WTC11 (cell line): ENCODE measurements at regions not wholly inside any gene's neighbourhood (a gene's known extent, or its start where the extent isn't known, plus 50 kb on each side); places are given as distances from the start of the nearest gene placed in this dataset.

Experiments used
- ATAC-seq: fragments of 200-7000 bp; cut with Tn5 transposase; 2 replicates; pipeline ENCODE4 v1.10.0; 2021; ENCODE audit warnings: mild to moderate bottlenecking, moderate library complexity
- CTCF ChIA-PET: fragments of 300-600 bp; sonication (Branson Sonifier 250); formaldehyde crosslinking; loops from one replicate; lab custom pipeline; 2021; ENCODE audit warnings: antibody characterized with exemption; lab: Charles Lee
- POLR2A ChIA-PET: fragments of 350-600 bp; sonication (Branson Sonifier 250); formaldehyde crosslinking; loops from one replicate; lab custom pipeline; 2021; ENCODE audit warnings: antibody characterized with exemption; lab: Charles Lee
- DNase-seq: peaks from one replicate; pipeline ENCODE4 v3.0.0; 2021; ENCODE audit warnings: low spot score
- H3K27ac Mint-ChIP-seq: 2 replicates; pipeline ENCODE4 v1.8.0; 2021; ENCODE audit warnings: mixed read lengths
- H3K27me3 Mint-ChIP-seq: 2 replicates; pipeline ENCODE4 v1.8.0; 2021; ENCODE audit warnings: low read depth, mild to moderate bottlenecking, moderate library complexity, mixed read lengths
- H3K36me3 Mint-ChIP-seq: 2 replicates; pipeline ENCODE4 v1.8.0; 2021; ENCODE audit warnings: mixed read lengths
- H3K4me1 Mint-ChIP-seq: 2 replicates; pipeline ENCODE4 v1.8.0; 2022; ENCODE audit warnings: mixed read lengths
- H3K4me3 Mint-ChIP-seq: 2 replicates; pipeline ENCODE4 v1.8.0; 2021; ENCODE audit warnings: mild to moderate bottlenecking, moderate library complexity, mixed read lengths
- H3K9me3 Mint-ChIP-seq: 2 replicates; pipeline ENCODE4 v1.8.0; 2021; ENCODE audit warnings: mixed read lengths
- AFF4 ChIP-seq: sonication (generic); formaldehyde crosslinking; IDR thresholded peaks from 2 replicates; pipeline ENCODE4 v1.8.1; 2023; ENCODE audit warnings: mild to moderate bottlenecking, missing genetic modification reagents, borderline replicate concordance
- ATF1 ChIP-seq: sonication (generic); formaldehyde crosslinking; IDR thresholded peaks from 2 replicates; pipeline ENCODE4 v1.8.1; 2023; ENCODE audit warnings: mild to moderate bottlenecking, moderate library complexity, missing genetic modification reagents
- CREB1 ChIP-seq: sonication (generic); formaldehyde crosslinking; IDR thresholded peaks from 2 replicates; pipeline ENCODE4 v1.8.0; 2023; ENCODE audit warnings: mild to moderate bottlenecking, missing genetic modification reagents
- ELF4 ChIP-seq: sonication (generic); formaldehyde crosslinking; IDR thresholded peaks from 2 replicates; pipeline ENCODE4 v1.8.1; 2022; ENCODE audit warnings: low read depth, mild to moderate bottlenecking, moderate library complexity, missing genetic modification reagents
- EMX1 ChIP-seq: fragments of 250-450 bp; sonication (Bioruptor Pico); IDR thresholded peaks from 2 replicates; pipeline ENCODE4 v1.8.0; 2021; ENCODE audit warnings: mild to moderate bottlenecking
- ETV6 ChIP-seq: sonication (generic); formaldehyde crosslinking; IDR thresholded peaks from 2 replicates; pipeline ENCODE4 v1.8.1; 2022; ENCODE audit warnings: mild to moderate bottlenecking, missing genetic modification reagents
- FOXJ3 ChIP-seq: sonication (generic); formaldehyde crosslinking; IDR thresholded peaks from 2 replicates; pipeline ENCODE4 v1.9.0; 2021; ENCODE audit warnings: missing genetic modification reagents, mild to moderate bottlenecking, borderline replicate concordance
- HMGA2 ChIP-seq: fragments of 250-450 bp; sonication (Bioruptor Pico); IDR thresholded peaks from 2 replicates; pipeline ENCODE4 v1.4.0; 2021; ENCODE audit warnings: mild to moderate bottlenecking, moderate library complexity
- MXD4 ChIP-seq: fragments of 250-450 bp; sonication (Bioruptor Pico); IDR thresholded peaks from 2 replicates; pipeline ENCODE4 v1.8.0; 2021; ENCODE audit warnings: mild to moderate bottlenecking, moderate library complexity, borderline replicate concordance
- PREB ChIP-seq: sonication (generic); formaldehyde crosslinking; IDR thresholded peaks from 2 replicates; pipeline ENCODE4 v1.8.1; 2022; ENCODE audit warnings: mild to moderate bottlenecking, missing genetic modification reagents, moderate library complexity, borderline replicate concordance
- TCF7 ChIP-seq: sonication (generic); formaldehyde crosslinking; IDR thresholded peaks from 2 replicates; pipeline ENCODE4 v1.8.0; 2022; ENCODE audit warnings: mild to moderate bottlenecking, low read depth, missing genetic modification reagents, moderate library complexity
- TEAD1 ChIP-seq: sonication (generic); formaldehyde crosslinking; IDR thresholded peaks from 2 replicates; pipeline ENCODE4 v1.8.0; 2022; ENCODE audit warnings: mild to moderate bottlenecking, missing genetic modification reagents
- ZNF138 ChIP-seq: sonication (generic); formaldehyde crosslinking; conservative IDR thresholded peaks from 2 replicates; pipeline ENCODE4 v1.8.1; 2022; ENCODE audit warnings: mild to moderate bottlenecking, moderate library complexity, missing genetic modification reagents
- TF ChIP-seq, protein P1 (sequence below): sonication (generic); formaldehyde crosslinking; IDR thresholded peaks from 2 replicates; pipeline ENCODE4 v1.8.0; 2023; ENCODE audit warnings: mild to moderate bottlenecking, missing genetic modification reagents
- TF ChIP-seq, protein P2 (sequence below): sonication (generic); formaldehyde crosslinking; IDR thresholded peaks from 2 replicates; pipeline ENCODE4 v1.8.0; 2023; ENCODE audit warnings: missing genetic modification reagents, mild to moderate bottlenecking, borderline replicate concordance
- TF ChIP-seq, protein P3 (sequence below): sonication (generic); formaldehyde crosslinking; IDR thresholded peaks from 2 replicates; pipeline ENCODE4 v1.8.1; 2023; ENCODE audit warnings: mild to moderate bottlenecking, missing genetic modification reagents, moderate library complexity

GRCh38 chr6:164122109-164122508, 707.6 kb downstream of the QKI start:
- DNase-seq (no peak), ATAC-seq (no peak)
- H3K4me1 Mint-ChIP-seq = peaks cover 9% of the 10 kb centered on the region
- H3K4me3 Mint-ChIP-seq = no peak overlapping the region
- TF ChIP-seq, protein P1, sequence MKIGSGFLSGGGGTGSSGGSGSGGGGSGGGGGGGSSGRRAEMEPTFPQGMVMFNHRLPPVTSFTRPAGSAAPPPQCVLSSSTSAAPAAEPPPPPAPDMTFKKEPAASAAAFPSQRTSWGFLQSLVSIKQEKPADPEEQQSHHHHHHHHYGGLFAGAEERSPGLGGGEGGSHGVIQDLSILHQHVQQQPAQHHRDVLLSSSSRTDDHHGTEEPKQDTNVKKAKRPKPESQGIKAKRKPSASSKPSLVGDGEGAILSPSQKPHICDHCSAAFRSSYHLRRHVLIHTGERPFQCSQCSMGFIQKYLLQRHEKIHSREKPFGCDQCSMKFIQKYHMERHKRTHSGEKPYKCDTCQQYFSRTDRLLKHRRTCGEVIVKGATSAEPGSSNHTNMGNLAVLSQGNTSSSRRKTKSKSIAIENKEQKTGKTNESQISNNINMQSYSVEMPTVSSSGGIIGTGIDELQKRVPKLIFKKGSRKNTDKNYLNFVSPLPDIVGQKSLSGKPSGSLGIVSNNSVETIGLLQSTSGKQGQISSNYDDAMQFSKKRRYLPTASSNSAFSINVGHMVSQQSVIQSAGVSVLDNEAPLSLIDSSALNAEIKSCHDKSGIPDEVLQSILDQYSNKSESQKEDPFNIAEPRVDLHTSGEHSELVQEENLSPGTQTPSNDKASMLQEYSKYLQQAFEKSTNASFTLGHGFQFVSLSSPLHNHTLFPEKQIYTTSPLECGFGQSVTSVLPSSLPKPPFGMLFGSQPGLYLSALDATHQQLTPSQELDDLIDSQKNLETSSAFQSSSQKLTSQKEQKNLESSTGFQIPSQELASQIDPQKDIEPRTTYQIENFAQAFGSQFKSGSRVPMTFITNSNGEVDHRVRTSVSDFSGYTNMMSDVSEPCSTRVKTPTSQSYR (CRISPR knock-in tag) = no peak
- TF ChIP-seq AFF4 = no peak
- no peak for TF ChIP-seq HMGA2
- no peak for TF ChIP-seq ZNF138 (CRISPR knock-in tag)
- TF ChIP-seq ATF1 (CRISPR knock-in tag) = no peak
- no peak for TF ChIP-seq TEAD1 (CRISPR knock-in tag)
- TF ChIP-seq ETV6 = no peak
- no peak for TF ChIP-seq TCF7 (CRISPR knock-in tag)
- no peak for TF ChIP-seq ELF4 (CRISPR knock-in tag)
- TF ChIP-seq, protein P2, sequence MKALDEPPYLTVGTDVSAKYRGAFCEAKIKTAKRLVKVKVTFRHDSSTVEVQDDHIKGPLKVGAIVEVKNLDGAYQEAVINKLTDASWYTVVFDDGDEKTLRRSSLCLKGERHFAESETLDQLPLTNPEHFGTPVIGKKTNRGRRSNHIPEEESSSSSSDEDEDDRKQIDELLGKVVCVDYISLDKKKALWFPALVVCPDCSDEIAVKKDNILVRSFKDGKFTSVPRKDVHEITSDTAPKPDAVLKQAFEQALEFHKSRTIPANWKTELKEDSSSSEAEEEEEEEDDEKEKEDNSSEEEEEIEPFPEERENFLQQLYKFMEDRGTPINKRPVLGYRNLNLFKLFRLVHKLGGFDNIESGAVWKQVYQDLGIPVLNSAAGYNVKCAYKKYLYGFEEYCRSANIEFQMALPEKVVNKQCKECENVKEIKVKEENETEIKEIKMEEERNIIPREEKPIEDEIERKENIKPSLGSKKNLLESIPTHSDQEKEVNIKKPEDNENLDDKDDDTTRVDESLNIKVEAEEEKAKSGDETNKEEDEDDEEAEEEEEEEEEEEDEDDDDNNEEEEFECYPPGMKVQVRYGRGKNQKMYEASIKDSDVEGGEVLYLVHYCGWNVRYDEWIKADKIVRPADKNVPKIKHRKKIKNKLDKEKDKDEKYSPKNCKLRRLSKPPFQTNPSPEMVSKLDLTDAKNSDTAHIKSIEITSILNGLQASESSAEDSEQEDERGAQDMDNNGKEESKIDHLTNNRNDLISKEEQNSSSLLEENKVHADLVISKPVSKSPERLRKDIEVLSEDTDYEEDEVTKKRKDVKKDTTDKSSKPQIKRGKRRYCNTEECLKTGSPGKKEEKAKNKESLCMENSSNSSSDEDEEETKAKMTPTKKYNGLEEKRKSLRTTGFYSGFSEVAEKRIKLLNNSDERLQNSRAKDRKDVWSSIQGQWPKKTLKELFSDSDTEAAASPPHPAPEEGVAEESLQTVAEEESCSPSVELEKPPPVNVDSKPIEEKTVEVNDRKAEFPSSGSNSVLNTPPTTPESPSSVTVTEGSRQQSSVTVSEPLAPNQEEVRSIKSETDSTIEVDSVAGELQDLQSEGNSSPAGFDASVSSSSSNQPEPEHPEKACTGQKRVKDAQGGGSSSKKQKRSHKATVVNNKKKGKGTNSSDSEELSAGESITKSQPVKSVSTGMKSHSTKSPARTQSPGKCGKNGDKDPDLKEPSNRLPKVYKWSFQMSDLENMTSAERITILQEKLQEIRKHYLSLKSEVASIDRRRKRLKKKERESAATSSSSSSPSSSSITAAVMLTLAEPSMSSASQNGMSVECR (CRISPR knock-in tag) = no peak
- TF ChIP-seq PREB = no peak
- TF ChIP-seq MXD4 = no peak
- no peak for TF ChIP-seq CREB1 (CRISPR knock-in tag)
- TF ChIP-seq, all 79 proteins: peak for 0
- no peaks in the 10 kb centered on the region for H3K36me3 Mint-ChIP-seq
- no peak overlapping the region for H3K27ac Mint-ChIP-seq
- no peaks in the 10 kb centered on the region for H3K27me3 Mint-ChIP-seq
- CTCF ChIA-PET = no interaction called here
- H3K9me3 Mint-ChIP-seq = peaks cover 13% of the 10 kb centered on the region
- POLR2A ChIA-PET = no interaction called here

DNA sequence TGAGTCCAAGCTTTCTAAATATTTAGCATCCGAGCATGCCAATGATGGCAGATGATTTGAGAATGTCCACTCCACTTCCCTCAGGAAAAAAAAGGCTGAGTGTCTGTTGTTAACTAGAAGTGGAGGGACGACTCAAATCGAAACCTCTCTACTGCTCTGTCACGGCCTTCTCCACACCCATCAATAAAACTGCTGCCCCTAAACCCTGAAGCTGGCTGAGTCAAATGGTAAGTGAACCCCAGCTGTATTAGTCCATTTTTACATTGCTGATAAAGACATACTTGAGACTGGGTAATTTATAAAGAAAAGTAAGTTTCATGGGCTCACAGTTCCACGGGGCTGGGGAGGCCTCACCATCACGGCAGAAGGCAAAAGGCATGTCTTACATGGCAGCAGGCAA, 707.0 kb downstream of the QKI start:
- Mint-ChIP-seq H3K27me3 (no peaks in the 10 kb centered on the region), H3K36me3 (no peaks in the 10 kb centered on the region), H3K4me1 (peaks cover 9% of the 10 kb centered on the region), H3K9me3 (peaks cover 13% of the 10 kb centered on the region), H3K27ac (no peak overlapping the region), H3K4me3 (no peak overlapping the region)
- ATAC-seq (no peak), DNase-seq (no peak)
- CTCF ChIA-PET = no interaction called here
- POLR2A ChIA-PET = no interaction called here
- TF ChIP-seq FOXJ3 (CRISPR knock-in tag) = no peak
- no peak for TF ChIP-seq AFF4
- TF ChIP-seq MXD4 = no peak
- TF ChIP-seq, protein P3, sequence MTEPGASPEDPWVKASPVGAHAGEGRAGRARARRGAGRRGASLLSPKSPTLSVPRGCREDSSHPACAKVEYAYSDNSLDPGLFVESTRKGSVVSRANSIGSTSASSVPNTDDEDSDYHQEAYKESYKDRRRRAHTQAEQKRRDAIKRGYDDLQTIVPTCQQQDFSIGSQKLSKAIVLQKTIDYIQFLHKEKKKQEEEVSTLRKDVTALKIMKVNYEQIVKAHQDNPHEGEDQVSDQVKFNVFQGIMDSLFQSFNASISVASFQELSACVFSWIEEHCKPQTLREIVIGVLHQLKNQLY (CRISPR knock-in tag) = no peak
- TF ChIP-seq EMX1 (CRISPR knock-in tag) = no peak
